Activated T-helper 17 cell treated with anti-CD3 and anti-CD28 coated beads, Interleukin-2, amount 50 U/mL, for 72 hours (primary cell): ENCODE measurements at regions not wholly inside any gene's neighbourhood (a gene's known extent, or its start where the extent isn't known, plus 50 kb on each side); places are given as distances from the start of the nearest gene placed in this dataset.

Experiments
- ATAC-seq: fragments of 150-1000 bp; cut with Tn5 transposase; replicated peaks from 2 replicates; pipeline ENCODE4 v1.10.0; 2021; ENCODE audit warnings: mild to moderate bottlenecking, moderate library complexity
- H3K27ac Mint-ChIP-seq: one replicate; pipeline ENCODE4 v1.8.0; 2022; ENCODE audit warnings: mixed read lengths
- H3K27me3 Mint-ChIP-seq: one replicate; pipeline ENCODE4 v1.8.0; 2022; ENCODE audit warnings: mixed read lengths
- H3K36me3 Mint-ChIP-seq: one replicate; pipeline ENCODE4 v1.8.0; 2022; ENCODE audit warnings: low read depth, mild to moderate bottlenecking, mixed read lengths
- H3K4me1 Mint-ChIP-seq: one replicate; pipeline ENCODE4 v1.8.0; 2022; ENCODE audit warnings: mixed read lengths
- H3K4me3 Mint-ChIP-seq: one replicate; pipeline ENCODE4 v1.8.0; 2022; ENCODE audit warnings: mild to moderate bottlenecking, mixed read lengths
- H3K9me3 Mint-ChIP-seq: one replicate; pipeline ENCODE4 v1.8.0; 2022; ENCODE audit warnings: mixed read lengths

DNA sequence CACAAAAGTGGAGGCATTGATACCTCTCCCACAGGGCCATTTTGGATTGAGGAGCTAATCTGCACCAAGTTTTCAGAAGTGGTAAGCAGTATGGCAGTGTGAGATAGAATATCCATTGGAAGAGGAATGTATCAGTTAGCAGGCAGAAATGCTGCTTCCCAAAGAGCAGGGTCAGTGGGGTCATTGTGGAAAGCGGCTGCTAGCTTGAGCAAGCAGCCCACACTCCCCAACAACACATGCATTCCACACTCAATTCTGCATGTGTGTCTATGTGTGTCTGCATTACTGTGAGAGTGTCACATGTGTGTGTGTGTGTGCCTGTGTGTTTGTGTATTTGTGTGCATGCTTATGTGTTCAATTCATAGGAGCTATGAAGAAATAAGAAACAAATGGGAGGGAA is 190.9 kb upstream of the FOXA2 start:
- H3K9me3 Mint-ChIP-seq: peaks cover 8% of the 10 kb centered on the region
- H3K4me3 Mint-ChIP-seq: no peak overlapping the region
- no peaks in the 10 kb centered on the region for H3K27me3 Mint-ChIP-seq
- H3K27ac Mint-ChIP-seq: no peak overlapping the region
- no peak for ATAC-seq
- H3K36me3 Mint-ChIP-seq: no peaks in the 10 kb centered on the region
- no peaks in the 10 kb centered on the region for H3K4me1 Mint-ChIP-seq

DNA sequence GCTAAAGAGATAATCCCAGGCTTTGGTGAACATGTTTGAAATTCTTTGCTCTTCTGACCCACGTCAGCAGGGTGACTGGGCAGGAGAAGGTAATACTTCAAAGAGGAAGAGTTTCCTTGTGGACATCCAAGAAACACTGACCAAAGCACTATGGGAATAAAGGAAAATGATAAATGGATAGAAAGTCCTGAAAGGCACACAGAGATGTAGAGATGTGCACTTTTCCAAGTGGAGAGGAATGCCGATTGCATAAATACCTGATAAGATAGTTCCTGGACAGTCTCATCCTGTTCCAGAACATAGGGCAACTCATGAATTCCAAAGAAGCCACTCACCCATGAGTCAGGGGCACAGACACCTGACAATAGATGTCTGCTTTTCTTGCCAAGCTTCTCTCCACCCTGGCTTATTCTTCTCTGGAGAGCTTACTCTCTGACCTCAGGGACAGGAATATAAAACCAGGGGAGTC is 191.3 kb upstream of the FOXA2 start:
- Mint-ChIP-seq H3K27me3 (no peaks in the 10 kb centered on the region), H3K36me3 (no peaks in the 10 kb centered on the region), H3K9me3 (peaks cover 8% of the 10 kb centered on the region), H3K4me3 (no peak overlapping the region), H3K4me1 (no peaks in the 10 kb centered on the region), H3K27ac (no peak overlapping the region)
- no peak for ATAC-seq

DNA sequence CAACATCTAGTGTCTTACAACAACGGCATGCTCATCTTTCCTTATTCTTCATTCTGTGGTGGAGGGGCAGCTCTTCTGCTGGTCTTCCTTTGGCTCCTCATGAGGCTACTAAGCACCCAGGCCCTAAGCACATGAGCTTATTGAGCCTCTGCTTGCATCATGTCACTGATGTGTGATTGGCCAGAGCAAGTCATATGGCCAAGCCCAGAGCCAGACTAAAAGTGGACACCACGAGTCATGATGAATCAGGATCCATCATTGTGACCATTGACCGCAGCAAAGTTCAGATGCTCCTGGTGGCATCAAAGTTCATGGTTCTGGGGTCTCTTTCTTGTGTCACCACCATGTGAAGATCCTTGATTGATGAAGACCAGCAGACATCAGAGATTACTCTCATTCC is 192.0 kb upstream of the FOXA2 start:
- H3K4me3 Mint-ChIP-seq: no peak overlapping the region
- no peak for ATAC-seq
- no peaks in the 10 kb centered on the region for H3K27me3 Mint-ChIP-seq
- no peak overlapping the region for H3K27ac Mint-ChIP-seq
- peaks cover 8% of the 10 kb centered on the region for H3K9me3 Mint-ChIP-seq
- no peaks in the 10 kb centered on the region for H3K4me1 Mint-ChIP-seq
- no peaks in the 10 kb centered on the region for H3K36me3 Mint-ChIP-seq

DNA sequence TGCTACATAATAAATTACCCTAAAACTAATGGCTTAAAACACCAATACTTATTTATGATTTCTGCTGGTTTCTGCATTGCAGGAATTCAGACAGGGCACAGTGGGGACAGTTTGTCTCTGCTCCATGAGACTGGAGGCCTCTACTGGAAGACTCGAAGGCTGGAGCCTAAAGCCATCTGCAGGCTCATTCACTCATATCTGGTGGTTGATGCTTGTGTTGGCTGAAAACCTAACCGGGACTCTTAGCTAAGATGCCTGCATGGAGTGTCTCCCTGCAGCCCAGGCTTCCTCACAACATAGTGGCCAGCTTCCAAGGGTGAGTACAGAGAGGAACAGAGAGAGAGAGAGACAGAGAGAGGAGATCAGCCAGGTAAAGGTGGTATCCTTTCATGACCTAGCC is 195.5 kb upstream of the FOXA2 start:
- Mint-ChIP-seq H3K36me3 (no peaks in the 10 kb centered on the region), H3K9me3 (peaks cover 8% of the 10 kb centered on the region), H3K4me3 (no peak overlapping the region), H3K27ac (no peak overlapping the region), H3K4me1 (no peaks in the 10 kb centered on the region), H3K27me3 (no peaks in the 10 kb centered on the region)
- ATAC-seq: no peak

DNA sequence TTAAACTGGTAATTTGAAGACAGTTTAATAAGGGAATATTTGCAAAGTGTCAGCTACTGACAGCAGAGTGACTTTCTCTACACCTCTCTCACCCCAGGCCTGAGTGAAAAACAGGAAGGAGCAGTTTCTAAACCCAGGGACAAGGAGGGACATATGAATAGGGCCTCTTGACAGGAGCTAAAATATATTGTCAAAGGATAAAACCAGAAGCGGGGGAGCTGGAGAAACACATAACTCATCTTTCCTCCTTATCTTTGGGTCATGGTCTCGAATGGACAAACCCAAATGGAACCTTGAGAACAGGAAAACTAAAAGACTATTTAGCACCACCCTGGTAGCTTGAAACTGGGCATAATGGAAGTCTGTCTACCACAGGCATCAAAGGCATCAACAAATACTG is 197.5 kb upstream of the FOXA2 start:
- ATAC-seq: no peak
- Mint-ChIP-seq H3K9me3 (peaks cover under 1% of the 10 kb centered on the region), H3K4me1 (no peaks in the 10 kb centered on the region), H3K27ac (no peak overlapping the region), H3K4me3 (no peak overlapping the region), H3K27me3 (no peaks in the 10 kb centered on the region), H3K36me3 (no peaks in the 10 kb centered on the region)

DNA sequence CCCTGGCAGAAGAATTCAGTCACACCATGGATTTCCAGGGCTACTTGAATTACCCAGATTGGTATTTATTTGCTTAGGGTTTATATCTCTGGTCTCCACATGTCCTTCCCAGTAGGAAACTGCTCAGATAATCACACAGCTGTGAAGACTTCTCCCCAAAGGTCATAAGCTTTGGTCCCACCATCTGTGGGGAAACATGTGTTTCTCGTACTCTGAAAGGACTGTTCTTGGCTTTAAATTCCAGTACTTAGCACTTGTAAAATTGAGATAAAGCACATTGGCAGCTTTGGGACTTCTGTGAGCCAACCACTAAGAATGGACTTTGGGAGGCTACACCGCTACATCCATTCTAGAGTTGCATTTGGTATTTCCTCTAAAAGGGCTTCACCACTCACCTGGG is 205.3 kb upstream of the FOXA2 start:
- H3K4me1 Mint-ChIP-seq: no peaks in the 10 kb centered on the region
- no peaks in the 10 kb centered on the region for H3K27me3 Mint-ChIP-seq
- no peaks in the 10 kb centered on the region for H3K9me3 Mint-ChIP-seq
- no peak overlapping the region for H3K27ac Mint-ChIP-seq
- no peak for ATAC-seq
- no peak overlapping the region for H3K4me3 Mint-ChIP-seq
- H3K36me3 Mint-ChIP-seq: no peaks in the 10 kb centered on the region

DNA sequence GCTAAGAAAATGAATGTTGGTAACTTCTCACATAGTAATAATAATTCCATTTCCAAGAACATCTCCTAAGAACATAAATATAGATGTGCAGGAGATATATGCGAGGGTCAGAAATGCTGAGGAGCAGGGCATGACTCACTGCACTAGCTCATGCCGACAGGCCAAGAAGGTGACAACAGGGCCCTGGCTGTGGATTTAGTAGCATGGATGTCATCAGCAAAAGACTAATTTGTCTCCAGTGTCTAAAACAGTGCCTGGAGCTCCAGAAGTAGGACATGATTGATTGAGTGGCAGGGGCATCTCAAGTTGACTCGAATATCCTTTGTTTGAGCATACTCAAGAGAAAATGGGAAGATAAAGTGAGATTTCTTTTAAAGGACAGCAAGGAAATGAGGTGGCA is 207.0 kb upstream of the FOXA2 start:
- Mint-ChIP-seq H3K4me3 (no peak overlapping the region), H3K27ac (no peak overlapping the region), H3K36me3 (no peaks in the 10 kb centered on the region), H3K9me3 (no peaks in the 10 kb centered on the region), H3K27me3 (no peaks in the 10 kb centered on the region), H3K4me1 (no peaks in the 10 kb centered on the region)
- no peak for ATAC-seq

DNA sequence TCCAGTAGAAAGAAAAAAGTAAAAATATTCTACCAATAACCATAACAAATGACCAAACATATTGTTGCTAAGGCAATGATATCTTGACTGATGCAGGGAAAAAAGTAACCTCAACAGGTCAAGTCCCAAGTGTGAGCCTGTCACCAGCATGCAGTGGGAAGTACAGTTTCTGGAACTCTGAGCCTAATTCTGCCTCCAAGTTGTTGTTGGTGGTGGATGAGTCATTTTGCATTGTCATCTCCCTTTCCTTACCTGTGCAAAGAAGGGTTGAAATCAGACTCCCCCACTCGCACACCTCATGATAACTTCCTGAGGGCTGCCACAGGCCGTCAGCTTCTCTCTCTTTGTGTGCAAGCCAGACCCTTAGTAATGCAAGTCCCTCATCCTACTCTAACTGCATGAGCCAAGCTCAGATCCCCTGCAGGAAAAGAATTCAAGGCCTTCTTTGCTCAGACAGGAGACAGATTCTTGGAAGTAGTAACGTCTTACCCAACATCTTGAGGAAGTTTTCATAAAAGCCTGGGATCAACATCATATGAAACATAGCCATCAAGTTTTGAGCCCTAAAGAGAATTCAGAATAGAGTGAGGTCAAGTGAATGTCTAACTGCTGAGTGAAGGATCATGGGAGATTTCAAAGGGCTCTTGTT is 207.6 kb upstream of the FOXA2 start:
- Mint-ChIP-seq H3K4me1 (no peaks in the 10 kb centered on the region), H3K27ac (no peak overlapping the region), H3K9me3 (no peaks in the 10 kb centered on the region), H3K27me3 (no peaks in the 10 kb centered on the region), H3K36me3 (no peaks in the 10 kb centered on the region), H3K4me3 (no peak overlapping the region)
- ATAC-seq: no peak

DNA sequence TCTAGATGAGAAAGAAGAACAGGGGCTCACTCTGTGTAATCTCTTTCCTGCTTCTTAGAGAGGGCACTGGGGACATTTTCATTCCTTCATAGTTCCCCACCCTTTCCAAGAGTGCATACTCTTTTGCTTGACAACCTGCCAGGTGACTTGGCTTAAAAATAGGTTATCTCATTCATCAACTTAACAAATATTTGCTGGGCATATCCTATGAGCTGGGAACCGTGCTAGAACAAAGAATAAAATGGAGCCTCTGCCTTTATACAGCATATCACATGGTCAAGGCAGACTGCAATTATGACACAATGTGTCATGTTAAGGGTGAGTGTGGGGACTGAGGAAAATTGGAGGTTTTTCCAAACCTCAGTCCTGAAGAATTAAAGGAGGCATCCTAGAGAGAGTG is 209.8 kb upstream of the FOXA2 start:
- no peaks in the 10 kb centered on the region for H3K27me3 Mint-ChIP-seq
- no peaks in the 10 kb centered on the region for H3K36me3 Mint-ChIP-seq
- no peak for ATAC-seq
- no peaks in the 10 kb centered on the region for H3K9me3 Mint-ChIP-seq
- no peaks in the 10 kb centered on the region for H3K4me1 Mint-ChIP-seq
- no peak overlapping the region for H3K4me3 Mint-ChIP-seq
- H3K27ac Mint-ChIP-seq: no peak overlapping the region

DNA sequence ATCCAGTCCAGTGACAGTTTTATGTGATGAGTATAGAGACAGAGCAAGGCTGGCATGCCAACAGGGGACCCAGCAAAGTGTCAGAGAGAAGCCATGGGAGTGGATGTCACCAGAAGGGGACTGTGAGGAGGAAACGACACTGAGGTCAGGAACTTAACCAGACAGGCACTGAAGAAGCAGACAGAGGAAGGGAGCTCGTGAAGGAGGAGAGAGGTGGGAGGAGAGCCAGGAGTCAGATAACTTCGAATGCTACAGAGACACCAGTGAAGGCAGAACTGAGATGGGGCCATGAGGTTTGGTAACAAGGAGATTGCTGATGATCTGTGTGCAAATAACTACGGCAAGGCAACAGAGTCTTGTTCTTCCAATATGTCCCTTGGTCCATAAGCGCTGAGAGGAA is 211.1 kb upstream of the FOXA2 start:
- H3K9me3 Mint-ChIP-seq: no peaks in the 10 kb centered on the region

DNA sequence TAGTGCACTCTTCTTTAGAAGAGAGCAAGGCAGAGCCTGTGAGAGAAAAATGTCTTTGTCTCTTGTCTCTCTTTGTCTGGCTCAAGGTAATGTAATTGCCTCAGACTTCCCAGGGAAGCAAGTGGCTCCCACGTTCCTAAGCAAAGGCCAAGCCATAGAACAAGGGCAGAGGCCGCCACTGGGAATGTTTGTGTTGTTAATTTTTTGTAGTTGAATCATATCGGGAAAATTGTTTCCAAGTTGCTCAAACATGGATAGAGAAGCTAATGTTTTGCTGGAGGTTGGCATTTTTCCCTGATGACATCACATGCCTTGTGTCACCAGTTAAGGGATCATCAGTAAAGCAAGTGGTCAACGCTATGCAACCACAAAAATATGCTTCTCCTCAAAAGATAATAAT is 211.5 kb upstream of the FOXA2 start:
- Mint-ChIP-seq H3K9me3 (no peaks in the 10 kb centered on the region), H3K4me3 (no peak overlapping the region), H3K27me3 (peaks cover 3% of the 10 kb centered on the region), H3K27ac (no peak overlapping the region), H3K36me3 (no peaks in the 10 kb centered on the region), H3K4me1 (no peaks in the 10 kb centered on the region)
- ATAC-seq: no peak

More for the DNA sequence above, 211.1 kb upstream of the FOXA2 start:
- no peaks in the 10 kb centered on the region for H3K36me3 Mint-ChIP-seq
- peaks cover 2% of the 10 kb centered on the region for H3K27me3 Mint-ChIP-seq
- no peak overlapping the region for H3K4me3 Mint-ChIP-seq
- no peak overlapping the region for H3K27ac Mint-ChIP-seq
- no peak for ATAC-seq
- H3K4me1 Mint-ChIP-seq: no peaks in the 10 kb centered on the region

DNA sequence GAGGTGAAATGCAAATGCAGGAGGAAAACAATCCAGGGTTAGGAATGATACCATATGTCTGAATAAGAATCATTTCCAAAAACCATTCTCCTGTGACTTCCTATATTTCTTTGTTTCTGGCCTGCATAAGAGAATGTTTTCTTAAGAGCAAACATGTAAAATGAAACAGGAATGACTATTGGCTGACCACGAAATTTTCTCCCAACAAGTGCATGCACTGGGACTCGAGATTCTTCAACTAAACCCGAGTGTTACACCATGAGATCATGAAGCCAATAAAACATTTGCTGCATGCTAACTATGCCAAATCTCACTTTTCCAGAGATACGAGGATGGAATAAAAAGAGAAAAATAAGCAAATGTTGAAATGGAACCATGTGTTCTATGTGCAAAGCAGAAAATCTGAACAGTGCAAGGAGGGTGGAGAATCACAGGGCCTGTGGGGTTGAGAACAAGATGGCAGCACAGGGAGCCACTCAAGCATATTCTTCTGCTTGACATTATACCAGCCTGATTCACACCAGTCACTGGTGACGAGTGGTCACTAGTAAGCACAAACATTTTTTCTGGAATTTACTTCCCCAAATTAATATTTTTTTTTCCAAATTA is 212.2 kb upstream of the FOXA2 start:
- ATAC-seq: no peak
- Mint-ChIP-seq H3K27me3 (peaks cover 3% of the 10 kb centered on the region), H3K36me3 (no peaks in the 10 kb centered on the region), H3K27ac (no peak overlapping the region), H3K9me3 (no peaks in the 10 kb centered on the region), H3K4me1 (no peaks in the 10 kb centered on the region), H3K4me3 (no peak overlapping the region)

DNA sequence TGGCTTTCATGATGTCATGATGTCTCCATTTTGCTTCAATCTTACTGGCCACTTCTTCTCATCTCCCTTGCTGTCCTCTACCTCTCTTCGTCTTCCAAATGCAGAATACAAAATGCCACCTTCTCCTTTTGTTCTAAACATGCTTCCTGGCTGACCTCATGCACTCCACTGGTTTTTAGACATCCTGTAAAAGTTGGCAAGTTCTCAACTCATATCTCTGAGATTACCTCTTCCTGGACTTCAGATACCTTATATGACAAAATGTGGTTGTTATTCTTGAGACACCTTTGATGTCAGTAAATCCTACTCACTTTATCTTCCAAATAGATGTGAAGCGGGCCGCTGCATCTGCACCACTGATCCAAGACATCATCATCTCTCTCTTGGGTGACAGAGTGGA is 212.7 kb upstream of the FOXA2 start:
- Mint-ChIP-seq H3K4me3 (no peak overlapping the region), H3K9me3 (no peaks in the 10 kb centered on the region), H3K4me1 (no peaks in the 10 kb centered on the region), H3K27ac (no peak overlapping the region), H3K36me3 (no peaks in the 10 kb centered on the region), H3K27me3 (peaks cover 3% of the 10 kb centered on the region)
- ATAC-seq: no peak

DNA sequence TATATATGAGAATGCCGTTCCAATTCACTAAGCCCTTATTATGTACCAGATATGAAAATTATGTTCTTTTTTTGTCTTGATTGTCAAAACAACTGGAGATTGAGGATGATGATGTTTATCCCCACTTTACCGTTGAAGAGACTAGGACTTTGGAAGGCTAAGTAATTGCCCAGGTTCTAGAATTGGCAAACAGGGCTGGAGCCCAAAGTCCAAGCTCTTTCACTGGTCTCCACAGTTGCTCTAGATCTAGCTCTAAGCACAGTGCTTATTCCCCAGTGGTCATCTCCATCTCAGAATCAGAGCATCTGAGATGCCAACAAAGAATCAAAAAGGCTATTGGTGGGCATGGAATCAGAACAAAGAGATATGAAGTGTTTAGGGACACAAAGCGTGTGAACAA is 215.3 kb upstream of the FOXA2 start:
- peaks cover 10% of the 10 kb centered on the region for H3K27me3 Mint-ChIP-seq
- H3K4me3 Mint-ChIP-seq: no peak overlapping the region
- no peaks in the 10 kb centered on the region for H3K4me1 Mint-ChIP-seq
- no peaks in the 10 kb centered on the region for H3K36me3 Mint-ChIP-seq
- no peaks in the 10 kb centered on the region for H3K9me3 Mint-ChIP-seq
- ATAC-seq: no peak
- H3K27ac Mint-ChIP-seq: no peak overlapping the region

DNA sequence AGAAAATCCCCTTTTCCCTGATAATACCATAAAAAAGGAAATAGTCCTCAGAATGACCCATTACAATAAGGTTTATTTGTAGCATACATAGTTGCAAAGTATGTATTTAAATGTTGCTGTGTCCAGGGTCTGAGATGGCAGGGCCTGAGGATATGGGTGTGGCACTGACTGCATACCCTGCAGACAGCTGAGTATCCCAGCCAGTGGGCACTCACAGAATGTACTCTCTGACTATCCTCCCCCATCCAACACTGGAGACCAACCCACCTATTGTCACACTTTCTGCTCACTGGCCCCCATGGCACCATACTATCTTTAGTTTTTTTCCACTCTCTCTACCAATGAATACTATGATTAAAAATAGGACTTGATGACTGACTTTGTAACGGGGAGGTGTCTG is 215.8 kb upstream of the FOXA2 start:
- Mint-ChIP-seq H3K27ac (no peak overlapping the region), H3K27me3 (peaks cover 10% of the 10 kb centered on the region), H3K4me3 (no peak overlapping the region), H3K9me3 (no peaks in the 10 kb centered on the region), H3K36me3 (no peaks in the 10 kb centered on the region), H3K4me1 (no peaks in the 10 kb centered on the region)
- no peak for ATAC-seq

DNA sequence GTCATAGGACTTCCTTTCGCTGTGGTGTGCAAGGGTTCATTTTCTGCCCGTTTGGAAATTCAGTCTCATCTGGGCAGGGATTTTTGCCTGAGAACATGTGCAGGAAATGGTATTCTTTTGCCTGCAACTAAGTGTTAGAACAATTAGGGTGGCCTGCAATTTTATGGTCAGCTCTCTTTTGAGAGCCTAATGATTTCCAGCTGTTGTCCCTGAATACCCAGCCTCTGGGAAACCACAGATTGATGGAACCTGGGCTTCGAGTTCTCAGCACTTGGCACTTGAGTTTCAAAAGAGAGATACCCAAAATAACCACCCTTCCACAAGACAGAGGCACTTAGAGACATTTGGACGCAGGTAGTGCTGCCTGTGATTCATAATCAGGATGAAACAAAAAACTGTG is 217.2 kb upstream of the FOXA2 start:
- ATAC-seq: no peak
- no peak overlapping the region for H3K4me3 Mint-ChIP-seq
- peaks cover 10% of the 10 kb centered on the region for H3K27me3 Mint-ChIP-seq
- no peaks in the 10 kb centered on the region for H3K4me1 Mint-ChIP-seq
- H3K9me3 Mint-ChIP-seq: no peaks in the 10 kb centered on the region
- H3K27ac Mint-ChIP-seq: no peak overlapping the region
- H3K36me3 Mint-ChIP-seq: no peaks in the 10 kb centered on the region
